ENCODE measurements at regions not wholly inside any gene's neighbourhood (a gene's known extent, or its start where the extent isn't known, plus 50 kb on each side); places are given as distances from the start of the nearest gene placed in this dataset.

GRCh38 chr3:34072297-34072696, 273.9 kb downstream of the PDCD6IP start:
- H3K9me3 ChIP-seq (ENCODE audit: insufficient read depth, low read length) = no peaks in the 10 kb centered on the region
- H3K9ac ChIP-seq (ENCODE audit: low read length) = no peak overlapping the region
- H2AFZ ChIP-seq (ENCODE audit: low read depth, low read length, severe bottlenecking) = no peak overlapping the region
- no peaks in the 10 kb centered on the region for H3K36me3 ChIP-seq (ENCODE audit: low read length)
- no peak overlapping the region for H3K27ac ChIP-seq (ENCODE audit: low read depth, low read length)
- H3K79me2 ChIP-seq (ENCODE audit: insufficient read depth, low read length) = no peaks in the 10 kb centered on the region
- no peaks in the 10 kb centered on the region for H3K27me3 ChIP-seq (ENCODE audit: low read length)
- H3K4me2 ChIP-seq (ENCODE audit: low read depth, low read length, poor library complexity, severe bottlenecking) = no peak overlapping the region
- H4K20me1 ChIP-seq (ENCODE audit: low read depth, low read length) = no peaks in the 10 kb centered on the region
- no peaks in the 10 kb centered on the region for H3K9me2 ChIP-seq (replicated peaks; ENCODE audit: insufficient read depth, low read length)
- no peak for TF ChIP-seq EZH2phosphoT487 (conservative IDR thresholded peaks at IDR 0.05; ENCODE audit: low read length)
- TF ChIP-seq CTCF (IDR thresholded peaks at IDR 0.05; ENCODE audit: insufficient read depth, low read length, poor library complexity, severe bottlenecking) = no peak
- H3F3A ChIP-seq (ENCODE audit: insufficient read depth) = no peaks in the 10 kb centered on the region
- H3K4me3 ChIP-seq (ENCODE audit: insufficient read depth, low read length, poor library complexity, severe bottlenecking) = no peak overlapping the region

GRCh38 chr3:34073111-34073510, 274.7 kb downstream of the PDCD6IP start:
- H3F3A ChIP-seq (ENCODE audit: insufficient read depth) = no peaks in the 10 kb centered on the region
- H3K9me2 ChIP-seq (replicated peaks; ENCODE audit: insufficient read depth, low read length) = no peaks in the 10 kb centered on the region
- no peaks in the 10 kb centered on the region for H3K27me3 ChIP-seq (ENCODE audit: low read length)
- H3K9ac ChIP-seq (ENCODE audit: low read length) = no peak overlapping the region
- no peak overlapping the region for H3K27ac ChIP-seq (ENCODE audit: low read depth, low read length)
- H3K9me3 ChIP-seq (ENCODE audit: insufficient read depth, low read length) = no peaks in the 10 kb centered on the region
- no peaks in the 10 kb centered on the region for H3K79me2 ChIP-seq (ENCODE audit: insufficient read depth, low read length)
- peak overlapping the region; percentile 28 for H2AFZ ChIP-seq (ENCODE audit: low read depth, low read length, severe bottlenecking)
- TF ChIP-seq EZH2phosphoT487 (conservative IDR thresholded peaks at IDR 0.05; ENCODE audit: low read length) (no peak), CTCF (IDR thresholded peaks at IDR 0.05; ENCODE audit: insufficient read depth, low read length, poor library complexity, severe bottlenecking) (no peak)
- no peak overlapping the region for H3K4me2 ChIP-seq (ENCODE audit: low read depth, low read length, poor library complexity, severe bottlenecking)
- H3K4me3 ChIP-seq (ENCODE audit: insufficient read depth, low read length, poor library complexity, severe bottlenecking) = no peak overlapping the region
- no peaks in the 10 kb centered on the region for H4K20me1 ChIP-seq (ENCODE audit: low read depth, low read length)
- H3K36me3 ChIP-seq (ENCODE audit: low read length) = no peaks in the 10 kb centered on the region

- Histone ChIP-seq H3F3A (ENCODE audit: insufficient read depth) (no peaks in the 10 kb centered on the region), H3K79me2 (ENCODE audit: insufficient read depth, low read length) (no peaks in the 10 kb centered on the region), H3K9me3 (ENCODE audit: insufficient read depth, low read length) (no peaks in the 10 kb centered on the region), H3K9me2 (replicated peaks; ENCODE audit: insufficient read depth, low read length) (no peaks in the 10 kb centered on the region), H4K20me1 (ENCODE audit: low read depth, low read length) (no peaks in the 10 kb centered on the region), H3K27me3 (ENCODE audit: low read length) (no peaks in the 10 kb centered on the region), H3K36me3 (ENCODE audit: low read length) (no peaks in the 10 kb centered on the region), H3K9ac (ENCODE audit: low read length) (no peak overlapping the region), H3K4me2 (ENCODE audit: low read depth, low read length, poor library complexity, severe bottlenecking) (no peak overlapping the region), H2AFZ (ENCODE audit: low read depth, low read length, severe bottlenecking) (no peak overlapping the region), H3K27ac (ENCODE audit: low read depth, low read length) (no peak overlapping the region), H3K4me3 (ENCODE audit: insufficient read depth, low read length, poor library complexity, severe bottlenecking) (no peak overlapping the region)
- TF ChIP-seq EZH2phosphoT487 (conservative IDR thresholded peaks at IDR 0.05; ENCODE audit: low read length) = no peak
- TF ChIP-seq CTCF (IDR thresholded peaks at IDR 0.05; ENCODE audit: insufficient read depth, low read length, poor library complexity, severe bottlenecking) = no peak
These were observed 275.5 kb downstream of the PDCD6IP start for GRCh38 chr3:34073961-34074360.
